ENCODE measurements at regions not wholly inside any gene's neighbourhood (a gene's known extent, or its start where the extent isn't known, plus 50 kb on each side); places are given as distances from the start of the nearest gene placed in this dataset.

GRCh38 chr13:55307909-55308308 lies 1832.8 kb upstream of the PRR20A start:
- FAIRE-seq: no peak

- no peak for FAIRE-seq
Measured at GRCh38 chr13:55341891-55342290, 1798.8 kb upstream of the PRR20A start.

GRCh38 chr13:55345224-55345623 lies 1795.5 kb upstream of the PRR20A start:
- no peak for FAIRE-seq

GRCh38 chr13:55347528-55347927 lies 1793.2 kb upstream of the PRR20A start:
- FAIRE-seq: no peak

- FAIRE-seq: no peak
Measured at GRCh38 chr13:55359067-55359466, 1781.7 kb upstream of the PRR20A start.

GRCh38 chr13:55361141-55361540 lies 1779.6 kb upstream of the PRR20A start:
- no peak for FAIRE-seq

- no peak for FAIRE-seq
Measured at GRCh38 chr13:55366676-55367075, 1774.0 kb upstream of the PRR20A start.

- FAIRE-seq: no peak
Measured at GRCh38 chr13:55394470-55394869, 1746.2 kb upstream of the PRR20A start.

- FAIRE-seq: no peak
Measured at GRCh38 chr13:55402870-55403269, 1737.8 kb upstream of the PRR20A start.

GRCh38 chr13:55403887-55404487 lies 1736.7 kb upstream of the PRR20A start:
- no peak for FAIRE-seq

GRCh38 chr13:55410398-55411330 lies 1730.1 kb upstream of the PRR20A start:
- no peak for FAIRE-seq

- FAIRE-seq: no peak
Measured at GRCh38 chr13:55418095-55418494, 1722.6 kb upstream of the PRR20A start.

- FAIRE-seq: no peak
Measured at GRCh38 chr13:55432814-55433213, 1707.9 kb upstream of the PRR20A start.

- FAIRE-seq: no peak
Measured at GRCh38 chr13:55437162-55437561, 1703.6 kb upstream of the PRR20A start.

GRCh38 chr13:55439450-55439849 lies 1701.3 kb upstream of the PRR20A start:
- no peak for FAIRE-seq

- no peak for FAIRE-seq
Measured at GRCh38 chr13:55440465-55441085, 1700.1 kb upstream of the PRR20A start.

GRCh38 chr13:55464222-55464621 lies 1676.5 kb upstream of the PRR20A start:
- no peak for FAIRE-seq

- FAIRE-seq: no peak
Measured at GRCh38 chr13:55467476-55467875, 1673.2 kb upstream of the PRR20A start.

GRCh38 chr13:55483626-55484158 lies 1657.0 kb upstream of the PRR20A start:
- FAIRE-seq: no peak

GRCh38 chr13:55493297-55493696 lies 1647.4 kb upstream of the PRR20A start:
- no peak for FAIRE-seq

- FAIRE-seq: no peak
Measured at GRCh38 chr13:55497486-55497885, 1643.2 kb upstream of the PRR20A start.

GRCh38 chr13:55500694-55501093 lies 1640.0 kb upstream of the PRR20A start:
- FAIRE-seq: no peak

GRCh38 chr13:55516610-55517009 lies 1624.1 kb upstream of the PRR20A start:
- FAIRE-seq: no peak

GRCh38 chr13:55517312-55517711 lies 1623.4 kb upstream of the PRR20A start:
- no peak for FAIRE-seq

Data from TTC549 (cell line).